Trophoblast cell (in vitro differentiated cells and primary cell): ENCODE measurements at regions not wholly inside any gene's neighbourhood (a gene's known extent, or its start where the extent isn't known, plus 50 kb on each side); places are given as distances from the start of the nearest gene placed in this dataset.

Experiments
- DNase-seq, 2 donors: peaks; one replicate each; pipeline ENCODE4 v3.0.0-alpha.2; 2016
- H2AFZ ChIP-seq: 2 replicates; pipeline ENCODE4 v1.6.1; 2013; ENCODE audit warnings: low read length, moderate library complexity, mild to moderate bottlenecking; ENCODE audit not compliant: insufficient read depth, poor library complexity
- H2AK5ac ChIP-seq: 2 replicates; pipeline ENCODE4 v1.6.1; 2013; ENCODE audit warnings: mild to moderate bottlenecking, low read length
- H2BK120ac ChIP-seq: 2 replicates; pipeline ENCODE4 v1.6.1; 2013; ENCODE audit warnings: low read length, mild to moderate bottlenecking, moderate library complexity; ENCODE audit not compliant: insufficient read depth, poor library complexity
- H2BK12ac ChIP-seq: 2 replicates; pipeline ENCODE4 v1.6.1; 2013; ENCODE audit warnings: mild to moderate bottlenecking, low read length, moderate library complexity
- H2BK5ac ChIP-seq: 2 replicates; pipeline ENCODE4 v1.6.1; 2013; ENCODE audit warnings: low read length, low read depth, moderate library complexity, mild to moderate bottlenecking; ENCODE audit not compliant: poor library complexity
- H3K14ac ChIP-seq: 2 replicates; pipeline ENCODE4 v1.6.1; 2013; ENCODE audit warnings: mild to moderate bottlenecking, low read length
- H3K18ac ChIP-seq: 2 replicates; pipeline ENCODE4 v1.6.1; 2013; ENCODE audit warnings: mild to moderate bottlenecking, low read length
- H3K23ac ChIP-seq: 2 replicates; pipeline ENCODE4 v1.6.1; 2013; ENCODE audit warnings: low read length
- H3K27ac ChIP-seq: 2 replicates; pipeline ENCODE4 v1.5.1; 2013; ENCODE audit warnings: low read depth, mild to moderate bottlenecking, inconsistent platforms, low read length, moderate library complexity
- H3K27me3 ChIP-seq: 2 replicates; pipeline ENCODE4 v1.6.1; 2013; ENCODE audit warnings: inconsistent platforms, mild to moderate bottlenecking, low read length, moderate library complexity; ENCODE audit not compliant: insufficient read depth
- H3K36me3 ChIP-seq, 2 experiments: 1 replicate in 1 of 2; 2 replicates in 1 of 2; pipeline ENCODE4 v1.6.1; 2013; ENCODE audit warnings: low read length in 2 of 2, mild to moderate bottlenecking in 2 of 2, moderate library complexity in 1 of 2; ENCODE audit not compliant: insufficient read depth in 2 of 2, control insufficient read depth in 1 of 2
- H3K4ac ChIP-seq: 2 replicates; pipeline ENCODE4 v1.6.1; 2013; ENCODE audit warnings: low read depth, mild to moderate bottlenecking, low read length, moderate library complexity
- H3K4me1 ChIP-seq, 2 experiments: 1 replicate in 1 of 2; 2 replicates in 1 of 2; pipeline ENCODE4 v1.6.1; 2013; ENCODE audit warnings: low read length in 2 of 2, mild to moderate bottlenecking in 2 of 2, moderate library complexity in 1 of 2; ENCODE audit not compliant: insufficient read depth in 2 of 2, control insufficient read depth in 1 of 2
- H3K4me2 ChIP-seq: 2 replicates; pipeline ENCODE4 v1.6.1; 2013; ENCODE audit warnings: inconsistent platforms, mild to moderate bottlenecking, low read length, moderate library complexity
- H3K4me3 ChIP-seq: 2 replicates; pipeline ENCODE4 v1.5.1; 2013; ENCODE audit warnings: mild to moderate bottlenecking, low read depth, low read length, inconsistent platforms
- H3K79me1 ChIP-seq: one replicate; pipeline ENCODE4 v1.6.1; 2013; ENCODE audit warnings: low read length
- H3K79me2 ChIP-seq: 2 replicates; pipeline ENCODE4 v1.6.1; 2013; ENCODE audit warnings: low read length, mild to moderate bottlenecking; ENCODE audit not compliant: control insufficient read depth, insufficient read depth, poor library complexity
- H3K9ac ChIP-seq: 2 replicates; pipeline ENCODE4 v1.6.1; 2013; ENCODE audit warnings: mild to moderate bottlenecking, low read length
- H3K9me3 ChIP-seq: 2 replicates; pipeline ENCODE4 v1.6.1; 2013; ENCODE audit warnings: low read depth, mild to moderate bottlenecking, control low read depth, inconsistent platforms, low read length; ENCODE audit not compliant: insufficient read depth
- H4K12ac ChIP-seq: 2 replicates; pipeline ENCODE4 v1.6.1; 2013; ENCODE audit warnings: low read depth, mild to moderate bottlenecking, low read length, moderate library complexity
- H4K8ac ChIP-seq: 2 replicates; pipeline ENCODE4 v1.6.1; 2013; ENCODE audit warnings: low read depth, mild to moderate bottlenecking, low read length, moderate library complexity
- H4K91ac ChIP-seq: one replicate; pipeline ENCODE4 v1.6.1; 2013; ENCODE audit warnings: low read depth, mild to moderate bottlenecking, low read length, moderate library complexity
- WGBS: extraction: QIAGEN DNeasy Blood & Tissue Kit; methylation state at CpG from one replicate; pipeline ENCODE4 v1.1.7; 2013; ENCODE audit warnings: missing lambda C conversion rate; ENCODE audit not compliant: insufficient read length, insufficient coverage; ENCODE audit errors: extremely low coverage; 5-methylcytosine and 5-hydroxymethylcytosine counted together

GRCh38 chr6:122286512-122286911 is 112.9 kb upstream of the HSF2 start:
- H3K9ac ChIP-seq: no peak overlapping the region
- H3K14ac ChIP-seq: no peak overlapping the region
- no peak overlapping the region for H4K12ac ChIP-seq
- H3K9me3 ChIP-seq: no peaks in the 10 kb centered on the region
- no peak overlapping the region for H2BK120ac ChIP-seq
- H2AFZ ChIP-seq: no peak overlapping the region
- H3K79me2 ChIP-seq: no peaks in the 10 kb centered on the region
- H3K79me1 ChIP-seq: no peaks in the 10 kb centered on the region
- no peak overlapping the region for H3K4me3 ChIP-seq
- no peak overlapping the region for H3K23ac ChIP-seq
- no peak overlapping the region for H2BK12ac ChIP-seq
- no peak for DNase-seq
- H3K4me2 ChIP-seq: no peak overlapping the region
- H3K4me1 ChIP-seq: no peaks in the 10 kb centered on the region
- no peaks in the 10 kb centered on the region for H3K27me3 ChIP-seq
- H2AK5ac ChIP-seq: no peak overlapping the region
- no peak overlapping the region for H3K4ac ChIP-seq
- H3K18ac ChIP-seq: no peak overlapping the region
- no peak overlapping the region for H2BK5ac ChIP-seq
- H3K27ac ChIP-seq: no peak overlapping the region
- H3K36me3 ChIP-seq: no peaks in the 10 kb centered on the region
- H4K8ac ChIP-seq: no peak overlapping the region
- H4K91ac ChIP-seq: no peak overlapping the region

- Histone ChIP-seq H4K91ac (no peak overlapping the region), H2BK12ac (no peak overlapping the region), H3K79me1 (no peaks in the 10 kb centered on the region), H4K8ac (no peak overlapping the region), H3K4me2 (no peak overlapping the region), H3K36me3 (no peaks in the 10 kb centered on the region), H3K14ac (no peak overlapping the region), H3K23ac (no peak overlapping the region), H3K4me3 (no peak overlapping the region), H3K79me2 (no peaks in the 10 kb centered on the region), H2BK5ac (no peak overlapping the region), H2AFZ (no peak overlapping the region), H3K27ac (no peak overlapping the region), H3K9ac (no peak overlapping the region), H3K18ac (no peak overlapping the region), H3K4ac (no peak overlapping the region), H3K4me1 (no peaks in the 10 kb centered on the region), H3K27me3 (no peaks in the 10 kb centered on the region), H3K9me3 (no peaks in the 10 kb centered on the region), H2BK120ac (no peak overlapping the region), H4K12ac (no peak overlapping the region), H2AK5ac (no peak overlapping the region)
- WGBS: no CpG with 5 or more reads among the region's 4 CpGs
- peak in 1 of 2 donors; percentile 19 for DNase-seq
These were observed 109.5 kb upstream of the HSF2 start for GRCh38 chr6:122289762-122290539.

- Histone ChIP-seq H3K9me3 (no peaks in the 10 kb centered on the region), H3K4me3 (no peak overlapping the region), H2AFZ (no peak overlapping the region), H3K27ac (no peak overlapping the region), H3K18ac (no peak overlapping the region), H3K4me1 (no peaks in the 10 kb centered on the region), H3K9ac (no peak overlapping the region), H3K4ac (no peak overlapping the region), H4K8ac (no peak overlapping the region), H3K4me2 (no peak overlapping the region), H4K91ac (no peak overlapping the region), H2AK5ac (no peak overlapping the region), H4K12ac (no peak overlapping the region), H3K36me3 (no peaks in the 10 kb centered on the region), H2BK5ac (no peak overlapping the region), H3K27me3 (no peaks in the 10 kb centered on the region), H3K79me2 (no peaks in the 10 kb centered on the region), H2BK120ac (no peak overlapping the region), H3K79me1 (no peaks in the 10 kb centered on the region), H3K23ac (no peak overlapping the region), H2BK12ac (no peak overlapping the region), H3K14ac (no peak overlapping the region)
- WGBS: no CpG with 5 or more reads among the region's 2 CpGs
- no peak for DNase-seq
These were observed 102.4 kb upstream of the HSF2 start for GRCh38 chr6:122297010-122297409.

GRCh38 chr6:122302067-122302466 is 97.4 kb upstream of the HSF2 start:
- Histone ChIP-seq H4K8ac (no peak overlapping the region), H3K27me3 (no peaks in the 10 kb centered on the region), H3K23ac (no peak overlapping the region), H2BK120ac (no peak overlapping the region), H3K79me2 (no peaks in the 10 kb centered on the region), H3K79me1 (no peaks in the 10 kb centered on the region), H3K4me3 (no peak overlapping the region), H3K36me3 (no peaks in the 10 kb centered on the region), H4K91ac (no peak overlapping the region), H3K4me2 (no peak overlapping the region), H4K12ac (no peak overlapping the region), H3K9me3 (no peaks in the 10 kb centered on the region), H3K9ac (no peak overlapping the region), H3K18ac (no peak overlapping the region), H2BK12ac (no peak overlapping the region), H3K14ac (no peak overlapping the region), H3K4ac (no peak overlapping the region), H3K27ac (no peak overlapping the region), H3K4me1 (no peaks in the 10 kb centered on the region), H2AFZ (no peak overlapping the region), H2BK5ac (no peak overlapping the region), H2AK5ac (no peak overlapping the region)
- no CpG with 5 or more reads among the region's 2 CpGs for WGBS
- DNase-seq: no peak
